GM12873 (cell line): ENCODE measurements at regions not wholly inside any gene's neighbourhood (a gene's known extent, or its start where the extent isn't known, plus 50 kb on each side); places are given as distances from the start of the nearest gene placed in this dataset.
A peak's percentile ranks its signal among the peaks of the same experiment; 100 is the strongest.

Source experiments
- CTCF ChIP-seq: IDR thresholded peaks from 2 replicates; pipeline ENCODE4 v1.5.1; 2012; ENCODE audit warnings: low read depth, mild to moderate bottlenecking, moderate library complexity, low read length, control low read depth; ENCODE audit not compliant: insufficient read depth; ENCODE audit errors: missing control alignments

GRCh38 chr1:38498686-38499085 lies 360.9 kb downstream of the RRAGC start:
- TF ChIP-seq CTCF, result no peak

- no peak for TF ChIP-seq CTCF
Observed at GRCh38 chr1:38497921-38498656, 361.5 kb downstream of the RRAGC start.

- peak; percentile 87 for TF ChIP-seq CTCF
Observed at GRCh38 chr1:38489844-38490270, 369.7 kb downstream of the RRAGC start.

GRCh38 chr1:38488162-38488898 lies 371.2 kb downstream of the RRAGC start:
- no peak for TF ChIP-seq CTCF

- no peak for TF ChIP-seq CTCF
Observed at GRCh38 chr1:38487396-38487795, 372.2 kb downstream of the RRAGC start.

GRCh38 chr1:38486085-38486484 lies 373.5 kb downstream of the RRAGC start:
- TF ChIP-seq CTCF, result no peak
